Breast epithelium (tissue), 3 donors: ENCODE measurements at regions not wholly inside any gene's neighbourhood (a gene's known extent, or its start where the extent isn't known, plus 50 kb on each side); places are given as distances from the start of the nearest gene placed in this dataset.

Experiments used
- POLR2A ChIP-seq: fragments of 450-650 bp; IDR thresholded peaks from one replicate; pipeline ENCODE4 v1.6.1; 2016; ENCODE audit warnings: antibody characterized with exemption, mild to moderate bottlenecking, moderate library complexity
- TF ChIP-seq, protein P1 (sequence below), 3 donors: fragments of 450-650 bp; IDR thresholded peaks; one replicate each; pipeline ENCODE4 v1.5.1; 2016 to 2017; ENCODE audit warnings: antibody characterized with exemption in 3 of 3, mild to moderate bottlenecking in 3 of 3, moderate library complexity in 3 of 3

DNA sequence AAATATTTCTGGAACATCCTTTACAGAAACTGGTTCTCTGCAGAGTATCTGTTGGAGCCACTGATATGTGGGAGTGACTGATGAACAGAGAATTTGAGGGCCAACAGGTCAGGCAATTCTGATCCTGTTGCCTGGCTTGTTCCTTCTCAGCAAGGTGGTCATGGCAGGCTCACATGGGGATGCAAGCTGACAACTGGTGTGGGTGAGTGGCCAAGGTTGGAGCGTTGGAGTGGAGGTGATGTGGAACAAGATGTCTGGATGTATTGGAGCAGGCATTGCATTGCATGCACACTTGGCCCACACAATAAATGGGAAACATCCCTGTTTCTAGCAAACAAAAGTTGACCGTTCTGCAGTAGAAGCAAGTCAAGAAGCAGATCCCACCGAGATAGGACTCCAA lies 380.7 kb downstream of the ZNF536 start:
- TF ChIP-seq, protein P1, sequence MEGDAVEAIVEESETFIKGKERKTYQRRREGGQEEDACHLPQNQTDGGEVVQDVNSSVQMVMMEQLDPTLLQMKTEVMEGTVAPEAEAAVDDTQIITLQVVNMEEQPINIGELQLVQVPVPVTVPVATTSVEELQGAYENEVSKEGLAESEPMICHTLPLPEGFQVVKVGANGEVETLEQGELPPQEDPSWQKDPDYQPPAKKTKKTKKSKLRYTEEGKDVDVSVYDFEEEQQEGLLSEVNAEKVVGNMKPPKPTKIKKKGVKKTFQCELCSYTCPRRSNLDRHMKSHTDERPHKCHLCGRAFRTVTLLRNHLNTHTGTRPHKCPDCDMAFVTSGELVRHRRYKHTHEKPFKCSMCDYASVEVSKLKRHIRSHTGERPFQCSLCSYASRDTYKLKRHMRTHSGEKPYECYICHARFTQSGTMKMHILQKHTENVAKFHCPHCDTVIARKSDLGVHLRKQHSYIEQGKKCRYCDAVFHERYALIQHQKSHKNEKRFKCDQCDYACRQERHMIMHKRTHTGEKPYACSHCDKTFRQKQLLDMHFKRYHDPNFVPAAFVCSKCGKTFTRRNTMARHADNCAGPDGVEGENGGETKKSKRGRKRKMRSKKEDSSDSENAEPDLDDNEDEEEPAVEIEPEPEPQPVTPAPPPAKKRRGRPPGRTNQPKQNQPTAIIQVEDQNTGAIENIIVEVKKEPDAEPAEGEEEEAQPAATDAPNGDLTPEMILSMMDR (IDR thresholded peaks at IDR 0.05): no peak
- TF ChIP-seq POLR2A: no peak
